ENCODE measurements at regions not wholly inside any gene's neighbourhood (a gene's known extent, or its start where the extent isn't known, plus 50 kb on each side); places are given as distances from the start of the nearest gene placed in this dataset.

- TF ChIP-seq CREB1 (IDR thresholded peaks at IDR 0.05; ENCODE audit: low read depth), result no peak
- TF ChIP-seq CEBPB (IDR thresholded peaks at IDR 0.05), result no peak
- no peak for TF ChIP-seq REST (IDR thresholded peaks at IDR 0.05; ENCODE audit: low read depth)
Measured at GRCh38 chr4:145380123-145380522, 101.5 kb upstream of the SMAD1 start.

GRCh38 chr4:145375416-145375815 is 106.2 kb upstream of the SMAD1 start:
- TF ChIP-seq FOXM1 (IDR thresholded peaks at IDR 0.05; ENCODE audit: borderline replicate concordance, low read depth), result no peak

- TF ChIP-seq CEBPB (IDR thresholded peaks at IDR 0.05), result no peak
- TF ChIP-seq MAX (IDR thresholded peaks at IDR 0.05), result no peak
- no peak for TF ChIP-seq EGR1 (IDR thresholded peaks at IDR 0.05)
- TF ChIP-seq EP300 (IDR thresholded peaks at IDR 0.05; ENCODE audit: borderline replicate concordance), result no peak
Measured at GRCh38 chr4:145352438-145353145, 129.1 kb upstream of the SMAD1 start.

GRCh38 chr4:145351922-145352321 is 129.7 kb upstream of the SMAD1 start:
- no peak for TF ChIP-seq NFIC (IDR thresholded peaks at IDR 0.05)
- no peak for TF ChIP-seq EP300 (IDR thresholded peaks at IDR 0.05; ENCODE audit: borderline replicate concordance)
- no peak for TF ChIP-seq EGR1 (IDR thresholded peaks at IDR 0.05)
- no peak for TF ChIP-seq YY1 (IDR thresholded peaks at IDR 0.05; ENCODE audit: low read depth)
- no peak for TF ChIP-seq CREB1 (IDR thresholded peaks at IDR 0.05; ENCODE audit: low read depth)
- no peak for TF ChIP-seq TCF12 (IDR thresholded peaks at IDR 0.05; ENCODE audit: low read depth)
- TF ChIP-seq REST (IDR thresholded peaks at IDR 0.05; ENCODE audit: low read depth), result no peak
- TF ChIP-seq MAX (IDR thresholded peaks at IDR 0.05), result no peak
- TF ChIP-seq FOXM1 (IDR thresholded peaks at IDR 0.05; ENCODE audit: borderline replicate concordance, low read depth), result no peak
- TF ChIP-seq TAF1 (IDR thresholded peaks at IDR 0.05; ENCODE audit: low read depth), result no peak
- no peak for TF ChIP-seq TEAD4 (IDR thresholded peaks at IDR 0.05)
- no peak for TF ChIP-seq CEBPB (IDR thresholded peaks at IDR 0.05)
- no peak for TF ChIP-seq RAD21 (IDR thresholded peaks at IDR 0.05; ENCODE audit: low read depth)
- no peak for TF ChIP-seq USF1 (IDR thresholded peaks at IDR 0.05)

- no peak for TF ChIP-seq EGR1 (IDR thresholded peaks at IDR 0.05)
- no peak for TF ChIP-seq CEBPB (IDR thresholded peaks at IDR 0.05)
Measured at GRCh38 chr4:145351162-145351561, 130.5 kb upstream of the SMAD1 start.

GRCh38 chr4:145348291-145348690 is 133.4 kb upstream of the SMAD1 start:
- TF ChIP-seq TAF1 (IDR thresholded peaks at IDR 0.05; ENCODE audit: low read depth) (no peak), TCF12 (IDR thresholded peaks at IDR 0.05; ENCODE audit: low read depth) (no peak), YY1 (IDR thresholded peaks at IDR 0.05; ENCODE audit: low read depth) (no peak), CREB1 (IDR thresholded peaks at IDR 0.05; ENCODE audit: low read depth) (no peak), REST (IDR thresholded peaks at IDR 0.05; ENCODE audit: low read depth) (no peak), EP300 (IDR thresholded peaks at IDR 0.05; ENCODE audit: borderline replicate concordance) (no peak), ZBTB7A (IDR thresholded peaks at IDR 0.05; ENCODE audit: low read depth) (no peak), MAX (IDR thresholded peaks at IDR 0.05) (no peak), NFIC (IDR thresholded peaks at IDR 0.05) (no peak), FOXM1 (IDR thresholded peaks at IDR 0.05; ENCODE audit: borderline replicate concordance, low read depth) (no peak), EGR1 (IDR thresholded peaks at IDR 0.05) (no peak), USF1 (IDR thresholded peaks at IDR 0.05) (no peak), TEAD4 (IDR thresholded peaks at IDR 0.05) (no peak), CEBPB (IDR thresholded peaks at IDR 0.05) (no peak), RAD21 (IDR thresholded peaks at IDR 0.05; ENCODE audit: low read depth) (no peak)

Measured in Ishikawa (cell line).